ENCODE measurements at regions not wholly inside any gene's neighbourhood (a gene's known extent, or its start where the extent isn't known, plus 50 kb on each side); places are given as distances from the start of the nearest gene placed in this dataset.

DNA sequence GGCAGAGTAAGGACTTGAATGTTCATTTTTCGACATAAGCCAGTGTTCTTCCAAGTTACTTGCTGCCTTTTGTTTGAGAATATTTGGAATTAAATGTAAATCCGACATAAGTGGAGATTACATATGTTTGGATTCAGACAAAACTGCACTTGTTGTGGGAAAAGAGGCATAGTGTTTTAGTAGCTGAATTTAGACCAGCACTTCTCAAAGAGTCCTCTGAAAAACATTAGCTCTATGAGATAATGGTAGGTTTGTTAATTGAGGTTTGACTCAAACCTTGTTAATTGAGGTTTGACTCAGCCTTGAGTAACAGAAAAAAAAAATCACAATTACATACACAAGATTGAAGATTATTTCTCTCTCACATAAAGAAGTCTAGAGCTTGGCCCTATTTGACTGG is 132.5 kb downstream of the NSUN3 start:
- ATAC-seq (no peak), DNase-seq (no peak)
- no peaks in the 10 kb centered on the region for H3K9me3 ChIP-seq
- H3K4me1 ChIP-seq = no peaks in the 10 kb centered on the region
- H3K27me3 ChIP-seq = no peaks in the 10 kb centered on the region
- H3K4me3 ChIP-seq = no peak overlapping the region
- no peaks in the 10 kb centered on the region for H3K36me3 ChIP-seq (replicated peaks in 1 of 2; ENCODE audit: insufficient read depth in 1 of 2, low read depth in 2 of 2)
- H3K27ac ChIP-seq = no peak overlapping the region
- intact Hi-C loops (cut with DNase I) = no loop called here
- whole genome bisulfite sequencing, 2 donors = 50 to 58% methylated on average over 2 of the region's 2 CpGs
- TF ChIP-seq POLR2A (IDR thresholded peaks at IDR 0.05) = no peak
- TF ChIP-seq, protein P1, sequence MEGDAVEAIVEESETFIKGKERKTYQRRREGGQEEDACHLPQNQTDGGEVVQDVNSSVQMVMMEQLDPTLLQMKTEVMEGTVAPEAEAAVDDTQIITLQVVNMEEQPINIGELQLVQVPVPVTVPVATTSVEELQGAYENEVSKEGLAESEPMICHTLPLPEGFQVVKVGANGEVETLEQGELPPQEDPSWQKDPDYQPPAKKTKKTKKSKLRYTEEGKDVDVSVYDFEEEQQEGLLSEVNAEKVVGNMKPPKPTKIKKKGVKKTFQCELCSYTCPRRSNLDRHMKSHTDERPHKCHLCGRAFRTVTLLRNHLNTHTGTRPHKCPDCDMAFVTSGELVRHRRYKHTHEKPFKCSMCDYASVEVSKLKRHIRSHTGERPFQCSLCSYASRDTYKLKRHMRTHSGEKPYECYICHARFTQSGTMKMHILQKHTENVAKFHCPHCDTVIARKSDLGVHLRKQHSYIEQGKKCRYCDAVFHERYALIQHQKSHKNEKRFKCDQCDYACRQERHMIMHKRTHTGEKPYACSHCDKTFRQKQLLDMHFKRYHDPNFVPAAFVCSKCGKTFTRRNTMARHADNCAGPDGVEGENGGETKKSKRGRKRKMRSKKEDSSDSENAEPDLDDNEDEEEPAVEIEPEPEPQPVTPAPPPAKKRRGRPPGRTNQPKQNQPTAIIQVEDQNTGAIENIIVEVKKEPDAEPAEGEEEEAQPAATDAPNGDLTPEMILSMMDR (IDR thresholded peaks at IDR 0.05) = no peak

DNA sequence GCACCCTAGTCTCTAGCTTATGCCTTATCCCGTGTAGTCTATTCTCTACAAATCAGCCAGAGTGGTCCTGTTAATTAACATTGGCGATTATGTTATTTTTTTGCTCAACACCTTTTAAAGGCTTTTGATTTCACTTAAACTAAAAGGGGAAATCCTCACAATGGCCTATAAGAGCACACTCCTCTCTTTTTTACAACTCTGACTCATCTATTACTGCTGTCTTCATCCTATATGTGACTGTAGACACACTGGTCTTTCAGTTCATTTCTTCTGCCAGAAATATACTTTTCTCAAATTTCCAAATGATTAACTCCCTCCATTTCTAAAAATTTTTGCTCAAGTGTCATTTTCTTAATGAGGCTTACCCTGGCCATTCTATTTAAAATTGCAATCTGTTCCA is 143.4 kb downstream of the NSUN3 start:
- WGBS, 2 donors = 57 to 60% methylated on average over 2 of the region's 2 CpGs

DNA sequence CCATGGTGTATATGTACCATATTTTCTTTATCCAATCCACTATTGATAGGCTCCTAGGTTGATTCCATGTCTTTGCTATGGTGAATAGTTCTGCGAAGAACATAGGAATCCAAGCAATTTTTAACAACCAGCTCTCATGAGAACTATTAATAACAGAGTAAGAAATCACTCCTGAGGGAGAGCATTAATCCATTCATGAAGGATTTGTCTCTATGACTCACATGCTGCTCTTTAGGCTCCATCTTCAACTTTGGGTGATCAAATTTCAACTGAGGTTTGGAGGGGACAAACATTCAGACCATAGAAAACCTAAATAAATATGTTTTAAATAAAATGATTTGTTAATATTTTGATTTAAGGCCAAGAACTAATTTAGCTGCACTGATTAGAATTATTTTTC is 147.4 kb downstream of the NSUN3 start:
- no peaks in the 10 kb centered on the region for H3K27me3 ChIP-seq
- intact Hi-C loops (cut with DNase I) = no loop called here
- H3K9me3 ChIP-seq = no peaks in the 10 kb centered on the region
- no peaks in the 10 kb centered on the region for H3K36me3 ChIP-seq (replicated peaks in 1 of 2; ENCODE audit: insufficient read depth in 1 of 2, low read depth in 2 of 2)
- no peak overlapping the region for H3K4me3 ChIP-seq
- H3K27ac ChIP-seq = no peak overlapping the region
- no peaks in the 10 kb centered on the region for H3K4me1 ChIP-seq
- DNase-seq (no peak), ATAC-seq (no peak)
- TF ChIP-seq, protein P1 (IDR thresholded peaks at IDR 0.05) = no peak
- TF ChIP-seq POLR2A (IDR thresholded peaks at IDR 0.05) = no peak
- WGBS, 2 donors = 74 to 82% methylated on average over 1 of the region's 1 CpG

More for the DNA sequence above, 143.4 kb downstream of the NSUN3 start:
- Histone ChIP-seq H3K9me3 (no peaks in the 10 kb centered on the region), H3K27me3 (no peaks in the 10 kb centered on the region), H3K36me3 (replicated peaks in 1 of 2; ENCODE audit: insufficient read depth in 1 of 2, low read depth in 2 of 2) (no peaks in the 10 kb centered on the region), H3K4me3 (no peak overlapping the region), H3K4me1 (no peaks in the 10 kb centered on the region), H3K27ac (no peak overlapping the region)
- TF ChIP-seq, protein P1 (IDR thresholded peaks at IDR 0.05) = no peak
- TF ChIP-seq POLR2A (IDR thresholded peaks at IDR 0.05) = no peak
- intact Hi-C loops (cut with DNase I) = no loop called here
- DNase-seq (no peak), ATAC-seq (no peak)

DNA sequence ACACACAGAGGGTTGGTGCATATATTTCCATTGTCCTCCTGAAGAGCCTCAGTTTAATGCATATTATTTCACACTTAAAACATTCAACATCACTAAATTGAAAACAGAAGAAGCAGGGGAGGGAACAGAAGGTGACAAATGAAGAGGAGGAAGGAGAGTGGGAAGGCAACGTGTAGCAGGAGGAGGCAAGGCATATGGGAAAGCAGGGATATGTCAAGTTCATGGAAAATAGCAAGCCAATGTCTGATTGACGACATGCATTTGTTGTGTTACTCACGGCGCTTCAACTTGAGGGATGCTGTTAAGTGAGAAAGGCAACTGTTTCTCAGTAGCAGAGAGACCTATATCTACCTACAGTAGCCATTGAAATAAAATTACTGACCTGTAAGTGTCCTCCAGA is 154.5 kb downstream of the NSUN3 start:
- TF ChIP-seq POLR2A (IDR thresholded peaks at IDR 0.05) = no peak
- TF ChIP-seq, protein P1 (IDR thresholded peaks at IDR 0.05) = no peak
- no peak overlapping the region for H3K4me3 ChIP-seq
- H3K4me1 ChIP-seq = no peaks in the 10 kb centered on the region
- H3K9me3 ChIP-seq = no peaks in the 10 kb centered on the region
- H3K36me3 ChIP-seq (replicated peaks in 1 of 2; ENCODE audit: insufficient read depth in 1 of 2, low read depth in 2 of 2) = no peaks in the 10 kb centered on the region
- H3K27ac ChIP-seq = no peak overlapping the region
- DNase-seq (no peak), ATAC-seq (no peak)
- H3K27me3 ChIP-seq = no peaks in the 10 kb centered on the region
- WGBS, 2 donors = 45 to 47% methylated on average over 4 of the region's 4 CpGs
- intact Hi-C loops (cut with DNase I) = no loop called here

DNA sequence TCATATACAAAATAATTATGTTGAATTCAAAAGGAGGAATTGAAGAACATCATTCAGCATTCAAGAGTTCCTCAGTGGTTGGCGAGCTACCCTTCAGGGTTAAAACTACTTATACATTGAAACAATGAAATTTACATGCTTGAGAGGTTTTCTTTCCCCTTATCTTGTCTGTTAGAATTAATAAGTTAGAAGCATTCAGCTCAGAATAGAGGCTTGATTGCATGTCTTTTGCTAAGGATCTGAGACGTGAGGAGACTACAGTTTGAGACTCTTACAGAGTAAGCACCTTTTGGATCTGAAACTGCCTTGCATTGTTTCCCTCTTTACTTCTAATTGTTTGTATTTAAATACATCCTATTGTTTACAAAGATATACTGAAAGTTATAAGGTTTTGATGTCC is 157.6 kb downstream of the NSUN3 start:
- no peak overlapping the region for H3K4me3 ChIP-seq
- intact Hi-C loops (cut with DNase I) = no loop called here
- no peaks in the 10 kb centered on the region for H3K4me1 ChIP-seq
- H3K27ac ChIP-seq = no peak overlapping the region
- H3K36me3 ChIP-seq (replicated peaks in 1 of 2; ENCODE audit: insufficient read depth in 1 of 2, low read depth in 2 of 2) = no peaks in the 10 kb centered on the region
- no peaks in the 10 kb centered on the region for H3K27me3 ChIP-seq
- WGBS, 2 donors = 64 to 69% methylated on average over 2 of the region's 2 CpGs
- DNase-seq (no peak), ATAC-seq (no peak)
- no peak for TF ChIP-seq POLR2A (IDR thresholded peaks at IDR 0.05)
- TF ChIP-seq, protein P1 (IDR thresholded peaks at IDR 0.05) = no peak
- no peaks in the 10 kb centered on the region for H3K9me3 ChIP-seq

Measured in body of pancreas (tissue), 4 donors.